NB4 (cell line): ENCODE measurements at regions not wholly inside any gene's neighbourhood (a gene's known extent, or its start where the extent isn't known, plus 50 kb on each side); places are given as distances from the start of the nearest gene placed in this dataset.

ENCODE experiments used
- MYC ChIP-seq: IDR thresholded peaks from 2 replicates; pipeline ENCODE4 v1.6.1; 2011; ENCODE audit warnings: low read depth, low read length
- TF ChIP-seq, protein P1 (sequence below): IDR thresholded peaks from one replicate; pipeline ENCODE4 v1.5.1; 2012; ENCODE audit warnings: low read depth, low read length

- no peak for TF ChIP-seq MYC
- TF ChIP-seq, protein P1, sequence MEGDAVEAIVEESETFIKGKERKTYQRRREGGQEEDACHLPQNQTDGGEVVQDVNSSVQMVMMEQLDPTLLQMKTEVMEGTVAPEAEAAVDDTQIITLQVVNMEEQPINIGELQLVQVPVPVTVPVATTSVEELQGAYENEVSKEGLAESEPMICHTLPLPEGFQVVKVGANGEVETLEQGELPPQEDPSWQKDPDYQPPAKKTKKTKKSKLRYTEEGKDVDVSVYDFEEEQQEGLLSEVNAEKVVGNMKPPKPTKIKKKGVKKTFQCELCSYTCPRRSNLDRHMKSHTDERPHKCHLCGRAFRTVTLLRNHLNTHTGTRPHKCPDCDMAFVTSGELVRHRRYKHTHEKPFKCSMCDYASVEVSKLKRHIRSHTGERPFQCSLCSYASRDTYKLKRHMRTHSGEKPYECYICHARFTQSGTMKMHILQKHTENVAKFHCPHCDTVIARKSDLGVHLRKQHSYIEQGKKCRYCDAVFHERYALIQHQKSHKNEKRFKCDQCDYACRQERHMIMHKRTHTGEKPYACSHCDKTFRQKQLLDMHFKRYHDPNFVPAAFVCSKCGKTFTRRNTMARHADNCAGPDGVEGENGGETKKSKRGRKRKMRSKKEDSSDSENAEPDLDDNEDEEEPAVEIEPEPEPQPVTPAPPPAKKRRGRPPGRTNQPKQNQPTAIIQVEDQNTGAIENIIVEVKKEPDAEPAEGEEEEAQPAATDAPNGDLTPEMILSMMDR, result no peak
These were observed 750.9 kb upstream of the B3GALT2 start for GRCh38 chr1:193937308-193937707.
